Osteocyte (in vitro differentiated cells): ENCODE measurements at regions not wholly inside any gene's neighbourhood (a gene's known extent, or its start where the extent isn't known, plus 50 kb on each side); places are given as distances from the start of the nearest gene placed in this dataset.
A peak's percentile ranks its signal among the peaks of the same experiment; 100 is the strongest.

Source experiments
- DNase-seq: peaks from one replicate; pipeline ENCODE4 v3.0.0; 2021; ENCODE audit warnings: mixed read lengths; ENCODE audit not compliant: unreplicated experiment; ENCODE audit errors: extremely low spot score
- H3K27ac Mint-ChIP-seq: one replicate; pipeline ENCODE4 v1.8.0; 2021; ENCODE audit warnings: mild to moderate bottlenecking, mixed read lengths; ENCODE audit not compliant: unreplicated experiment
- H3K27me3 Mint-ChIP-seq: one replicate; pipeline ENCODE4 v1.8.0; 2021; ENCODE audit warnings: mixed read lengths; ENCODE audit not compliant: unreplicated experiment
- H3K36me3 Mint-ChIP-seq: one replicate; pipeline ENCODE4 v1.8.0; 2021; ENCODE audit warnings: mixed read lengths; ENCODE audit not compliant: unreplicated experiment
- H3K4me1 Mint-ChIP-seq: one replicate; pipeline ENCODE4 v1.8.0; 2021; ENCODE audit warnings: mixed read lengths; ENCODE audit not compliant: unreplicated experiment
- H3K4me3 Mint-ChIP-seq: one replicate; pipeline ENCODE4 v1.8.0; 2021; ENCODE audit warnings: mild to moderate bottlenecking, moderate library complexity, mixed read lengths; ENCODE audit not compliant: unreplicated experiment
- H3K9me3 Mint-ChIP-seq: one replicate; pipeline ENCODE4 v1.8.0; 2021; ENCODE audit warnings: mixed read lengths; ENCODE audit not compliant: unreplicated experiment
- TF ChIP-seq, protein P1 (sequence below): fragments of 200-600 bp; sonication (generic); IDR thresholded peaks from 2 replicates; pipeline ENCODE4 v1.5.0; 2021; ENCODE audit warnings: antibody characterized with exemption, mild to moderate bottlenecking, moderate library complexity

DNA sequence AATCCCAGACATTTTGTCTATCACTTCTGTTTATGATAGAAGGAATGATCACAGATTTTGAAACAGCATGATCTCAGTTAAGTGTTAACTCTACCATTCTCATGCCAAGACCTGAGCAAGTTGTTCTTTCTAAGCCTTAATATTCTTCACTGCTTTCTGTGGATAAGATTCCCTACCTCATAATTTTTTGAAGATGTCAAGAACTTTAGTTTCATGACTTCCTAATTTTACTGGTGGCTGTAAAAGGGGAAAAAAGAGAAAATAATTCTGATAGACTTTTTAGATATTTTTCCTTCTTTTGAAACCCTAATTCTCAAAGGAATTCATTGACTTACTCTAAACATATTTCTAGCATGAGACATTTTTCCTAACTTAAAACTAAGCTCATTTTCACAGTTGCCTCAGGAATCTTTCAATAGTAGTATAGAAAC is 520.0 kb upstream of the LUZP2 start:
- Mint-ChIP-seq H3K9me3 (no peaks in the 10 kb centered on the region), H3K27me3 (no peaks in the 10 kb centered on the region), H3K27ac (peak overlapping the region; percentile 73), H3K4me3 (no peak overlapping the region), H3K36me3 (no peaks in the 10 kb centered on the region), H3K4me1 (peaks cover 48% of the 10 kb centered on the region)
- TF ChIP-seq, protein P1, sequence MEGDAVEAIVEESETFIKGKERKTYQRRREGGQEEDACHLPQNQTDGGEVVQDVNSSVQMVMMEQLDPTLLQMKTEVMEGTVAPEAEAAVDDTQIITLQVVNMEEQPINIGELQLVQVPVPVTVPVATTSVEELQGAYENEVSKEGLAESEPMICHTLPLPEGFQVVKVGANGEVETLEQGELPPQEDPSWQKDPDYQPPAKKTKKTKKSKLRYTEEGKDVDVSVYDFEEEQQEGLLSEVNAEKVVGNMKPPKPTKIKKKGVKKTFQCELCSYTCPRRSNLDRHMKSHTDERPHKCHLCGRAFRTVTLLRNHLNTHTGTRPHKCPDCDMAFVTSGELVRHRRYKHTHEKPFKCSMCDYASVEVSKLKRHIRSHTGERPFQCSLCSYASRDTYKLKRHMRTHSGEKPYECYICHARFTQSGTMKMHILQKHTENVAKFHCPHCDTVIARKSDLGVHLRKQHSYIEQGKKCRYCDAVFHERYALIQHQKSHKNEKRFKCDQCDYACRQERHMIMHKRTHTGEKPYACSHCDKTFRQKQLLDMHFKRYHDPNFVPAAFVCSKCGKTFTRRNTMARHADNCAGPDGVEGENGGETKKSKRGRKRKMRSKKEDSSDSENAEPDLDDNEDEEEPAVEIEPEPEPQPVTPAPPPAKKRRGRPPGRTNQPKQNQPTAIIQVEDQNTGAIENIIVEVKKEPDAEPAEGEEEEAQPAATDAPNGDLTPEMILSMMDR: no peak
- DNase-seq: no peak

DNA sequence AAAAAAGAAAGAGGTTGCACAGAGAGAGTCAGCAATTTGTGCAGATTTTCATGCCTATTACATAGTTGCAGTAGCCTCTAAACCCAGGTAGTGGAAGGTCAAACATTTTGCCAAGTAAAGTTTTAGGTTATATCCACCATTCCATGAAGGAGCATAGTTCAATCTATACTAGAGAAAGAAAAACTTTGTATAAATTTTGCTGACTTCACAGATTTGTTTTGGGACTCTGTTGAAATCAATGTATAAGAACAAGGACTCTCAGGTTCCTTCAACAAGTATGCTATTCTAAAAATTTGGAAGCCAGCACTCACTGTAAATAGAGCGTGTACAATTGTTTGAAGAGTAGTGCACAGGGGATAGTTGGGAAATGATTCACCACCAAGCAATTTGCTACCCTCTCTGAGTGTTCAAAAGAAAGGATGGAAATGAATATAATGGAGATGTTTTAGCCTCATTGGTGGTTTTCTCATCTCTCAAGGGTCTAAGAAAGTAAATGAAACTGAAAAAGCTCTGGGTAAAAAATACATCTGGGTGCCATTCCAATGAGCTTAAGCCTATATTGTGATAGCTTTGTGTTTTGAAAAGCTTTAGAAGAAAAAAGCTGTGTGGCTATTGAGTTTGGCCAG is 508.4 kb upstream of the LUZP2 start:
- no peaks in the 10 kb centered on the region for H3K9me3 Mint-ChIP-seq
- no peak overlapping the region for H3K4me3 Mint-ChIP-seq
- DNase-seq: no peak
- no peaks in the 10 kb centered on the region for H3K27me3 Mint-ChIP-seq
- peaks cover 40% of the 10 kb centered on the region for H3K4me1 Mint-ChIP-seq
- TF ChIP-seq, protein P1: no peak
- H3K36me3 Mint-ChIP-seq: no peaks in the 10 kb centered on the region
- H3K27ac Mint-ChIP-seq: peak overlapping the region; percentile 32

GRCh38 chr11:23990346-23991164 is 506.3 kb upstream of the LUZP2 start:
- Mint-ChIP-seq H3K36me3 (no peaks in the 10 kb centered on the region), H3K4me3 (no peak overlapping the region)

GRCh38 chr11:23991165-23991539 is 505.7 kb upstream of the LUZP2 start:
- Mint-ChIP-seq H3K27ac (peak overlapping the region; percentile 82), H3K36me3 (peaks cover 3% of the 10 kb centered on the region), H3K27me3 (no peaks in the 10 kb centered on the region), H3K4me3 (no peak overlapping the region), H3K4me1 (peaks cover 40% of the 10 kb centered on the region), H3K9me3 (peaks cover 9% of the 10 kb centered on the region)
- DNase-seq: no peak
- TF ChIP-seq, protein P1: no peak

More at GRCh38 chr11:23990346-23991164, 506.3 kb upstream of the LUZP2 start:
- Mint-ChIP-seq H3K27ac (peak overlapping the region; percentile 82), H3K27me3 (no peaks in the 10 kb centered on the region), H3K9me3 (peaks cover 5% of the 10 kb centered on the region), H3K4me1 (peaks cover 40% of the 10 kb centered on the region)
- TF ChIP-seq, protein P1: no peak
- no peak for DNase-seq

GRCh38 chr11:23995891-23996290 is 501.0 kb upstream of the LUZP2 start:
- TF ChIP-seq, protein P1: no peak
- no peak for DNase-seq
- no peak overlapping the region for H3K27ac Mint-ChIP-seq
- H3K9me3 Mint-ChIP-seq: peaks cover 26% of the 10 kb centered on the region
- H3K4me1 Mint-ChIP-seq: peaks cover 9% of the 10 kb centered on the region
- H3K36me3 Mint-ChIP-seq: peaks cover 10% of the 10 kb centered on the region
- no peaks in the 10 kb centered on the region for H3K27me3 Mint-ChIP-seq
- no peak overlapping the region for H3K4me3 Mint-ChIP-seq
